ENCODE measurements at regions not wholly inside any gene's neighbourhood (a gene's known extent, or its start where the extent isn't known, plus 50 kb on each side); places are given as distances from the start of the nearest gene placed in this dataset.
A peak's percentile ranks its signal among the peaks of the same experiment; 100 is the strongest.

DNA sequence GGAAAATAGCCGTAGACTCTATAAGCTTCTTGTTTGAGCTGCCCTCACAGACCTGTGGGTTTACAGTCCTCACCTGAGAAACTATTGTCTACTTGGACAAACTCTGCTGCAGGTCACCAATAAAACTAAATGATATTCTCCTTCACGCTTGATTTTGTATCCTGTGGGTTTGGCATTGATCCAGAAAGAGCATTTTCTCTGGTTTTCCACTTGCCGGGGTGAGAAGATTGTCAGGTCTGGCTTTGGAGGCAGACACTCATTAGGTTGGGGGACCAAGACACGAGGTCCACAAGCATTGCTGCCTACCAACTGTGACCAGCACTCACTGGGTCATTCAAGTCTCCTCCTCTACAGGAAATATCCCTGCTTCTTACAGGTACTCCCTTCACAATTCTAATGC, 68.5 kb downstream of the CDC14C start:
- TF ChIP-seq, protein P1, sequence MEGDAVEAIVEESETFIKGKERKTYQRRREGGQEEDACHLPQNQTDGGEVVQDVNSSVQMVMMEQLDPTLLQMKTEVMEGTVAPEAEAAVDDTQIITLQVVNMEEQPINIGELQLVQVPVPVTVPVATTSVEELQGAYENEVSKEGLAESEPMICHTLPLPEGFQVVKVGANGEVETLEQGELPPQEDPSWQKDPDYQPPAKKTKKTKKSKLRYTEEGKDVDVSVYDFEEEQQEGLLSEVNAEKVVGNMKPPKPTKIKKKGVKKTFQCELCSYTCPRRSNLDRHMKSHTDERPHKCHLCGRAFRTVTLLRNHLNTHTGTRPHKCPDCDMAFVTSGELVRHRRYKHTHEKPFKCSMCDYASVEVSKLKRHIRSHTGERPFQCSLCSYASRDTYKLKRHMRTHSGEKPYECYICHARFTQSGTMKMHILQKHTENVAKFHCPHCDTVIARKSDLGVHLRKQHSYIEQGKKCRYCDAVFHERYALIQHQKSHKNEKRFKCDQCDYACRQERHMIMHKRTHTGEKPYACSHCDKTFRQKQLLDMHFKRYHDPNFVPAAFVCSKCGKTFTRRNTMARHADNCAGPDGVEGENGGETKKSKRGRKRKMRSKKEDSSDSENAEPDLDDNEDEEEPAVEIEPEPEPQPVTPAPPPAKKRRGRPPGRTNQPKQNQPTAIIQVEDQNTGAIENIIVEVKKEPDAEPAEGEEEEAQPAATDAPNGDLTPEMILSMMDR (IDR thresholded peaks at IDR 0.05; ENCODE audit: insufficient read depth, low read depth, low read length, missing control alignments) = no peak
- no peak for DNase-seq (ENCODE audit: low read depth)
- no peak overlapping the region for H3K4me3 ChIP-seq (ENCODE audit: low read depth, low read length)

DNA sequence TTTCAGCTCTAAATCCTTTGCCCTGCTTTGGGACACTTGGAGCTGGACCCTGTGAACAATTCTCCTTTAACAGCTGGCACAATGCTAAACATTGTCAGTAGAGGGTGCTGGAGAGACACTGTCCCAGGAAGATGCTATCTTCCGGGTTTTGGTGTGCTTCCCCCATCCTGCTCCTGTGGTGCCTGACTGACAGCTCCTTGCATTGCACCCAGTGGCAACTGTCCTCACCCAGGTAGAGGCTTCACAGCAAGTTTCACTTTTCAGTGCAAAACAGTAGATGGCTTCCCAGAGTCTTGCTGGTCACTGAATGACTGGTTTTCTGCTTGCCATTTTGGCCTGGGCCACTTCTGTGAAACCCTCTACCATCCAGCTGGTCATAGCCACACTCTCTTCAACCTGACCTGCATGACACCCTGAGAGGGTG, 77.3 kb downstream of the CDC14C start:
- DNase-seq (ENCODE audit: low read depth) = peak; percentile 71
- no peak overlapping the region for H3K4me3 ChIP-seq (ENCODE audit: low read depth, low read length)
- TF ChIP-seq, protein P1 (IDR thresholded peaks at IDR 0.05; ENCODE audit: insufficient read depth, low read depth, low read length, missing control alignments) = peak; percentile 76

DNA sequence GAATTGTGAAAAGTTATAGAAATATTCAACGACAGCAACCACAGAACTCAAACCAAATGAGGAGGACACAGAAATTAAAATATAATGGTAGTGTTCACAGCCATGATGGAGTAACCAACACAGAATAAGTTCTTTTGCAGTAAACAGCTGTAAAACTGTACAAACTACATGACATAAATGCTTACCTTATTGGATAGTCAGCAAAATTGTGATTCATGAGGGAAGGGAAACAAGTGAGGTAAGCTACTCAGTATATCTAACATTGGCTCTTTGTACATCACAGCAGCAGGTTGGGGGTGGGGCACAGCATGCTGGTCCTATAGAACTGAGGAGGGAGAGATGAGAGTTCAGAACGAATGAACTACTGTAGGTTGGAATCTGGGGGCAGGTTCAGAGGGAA, 86.4 kb downstream of the CDC14C start:
- no peak for DNase-seq (ENCODE audit: low read depth)
- H3K4me3 ChIP-seq (ENCODE audit: low read depth, low read length) = no peak overlapping the region
- TF ChIP-seq, protein P1 (IDR thresholded peaks at IDR 0.05; ENCODE audit: insufficient read depth, low read depth, low read length, missing control alignments) = no peak

DNA sequence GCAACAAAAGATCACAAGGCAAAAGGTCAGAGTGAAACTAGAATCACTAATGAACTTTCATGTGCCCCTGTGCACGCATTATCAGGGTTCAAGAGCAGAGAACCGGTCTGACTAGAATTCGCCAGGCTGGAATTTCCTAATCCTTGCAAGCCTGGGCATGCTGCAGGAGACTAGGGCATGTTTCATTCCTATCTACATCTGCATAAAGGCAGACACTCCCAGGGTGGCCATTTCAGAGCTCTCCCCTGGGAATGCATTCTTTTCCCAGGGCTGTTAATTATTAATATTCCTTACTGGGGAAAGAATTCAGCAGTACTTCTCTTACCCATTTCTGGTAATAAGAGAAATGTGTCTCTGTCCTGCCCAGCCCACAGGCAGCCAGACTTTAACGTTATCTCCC, 90.5 kb downstream of the CDC14C start:
- TF ChIP-seq, protein P1 (IDR thresholded peaks at IDR 0.05; ENCODE audit: insufficient read depth, low read depth, low read length, missing control alignments) = no peak
- DNase-seq (ENCODE audit: low read depth) = no peak
- H3K4me3 ChIP-seq (ENCODE audit: low read depth, low read length) = no peak overlapping the region

DNA sequence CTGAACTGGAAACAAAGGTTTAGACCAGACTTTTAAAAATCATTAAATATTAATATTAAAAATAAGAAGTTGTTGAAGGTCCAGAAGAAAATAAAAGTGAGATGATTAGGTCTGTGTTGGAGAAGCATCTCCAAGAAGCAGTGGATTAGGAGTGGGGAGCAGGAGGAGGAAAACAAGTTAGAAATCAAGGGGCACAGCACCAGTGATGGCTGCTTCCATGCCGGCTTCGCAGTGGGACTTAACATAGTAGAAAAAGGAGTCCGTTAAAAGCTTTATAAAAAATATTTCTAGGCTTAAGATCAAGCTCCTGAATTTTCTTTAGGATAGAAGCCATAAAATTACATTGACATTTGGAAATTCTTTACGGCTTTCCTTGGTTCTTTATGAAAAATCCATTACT, 95.8 kb downstream of the CDC14C start:
- TF ChIP-seq, protein P1 (IDR thresholded peaks at IDR 0.05; ENCODE audit: insufficient read depth, low read depth, low read length, missing control alignments) = no peak
- no peak for DNase-seq (ENCODE audit: low read depth)
- H3K4me3 ChIP-seq (ENCODE audit: low read depth, low read length) = no peak overlapping the region

DNA sequence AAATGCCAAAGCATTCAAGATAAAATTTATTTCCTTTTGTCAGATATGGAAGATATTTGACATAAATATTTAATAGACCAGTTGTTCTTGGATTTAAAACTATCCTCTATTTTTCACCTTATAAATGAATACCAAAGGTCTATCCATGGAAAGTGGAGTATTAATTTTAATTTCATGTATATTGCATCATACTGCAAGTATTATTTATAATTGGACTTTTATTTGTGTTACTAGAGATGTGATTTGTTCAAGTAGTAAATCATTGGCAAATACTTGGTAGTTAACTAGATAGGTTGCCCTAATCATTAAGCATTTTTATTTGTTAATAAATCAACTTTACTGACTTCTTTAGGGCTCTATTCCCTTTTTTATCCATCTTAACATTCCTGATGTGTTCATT, 98.1 kb downstream of the CDC14C start:
- TF ChIP-seq, protein P1 (IDR thresholded peaks at IDR 0.05; ENCODE audit: insufficient read depth, low read depth, low read length, missing control alignments) = no peak
- DNase-seq (ENCODE audit: low read depth) = no peak

More for the DNA sequence above, 98.1 kb downstream of the CDC14C start:
- H3K4me3 ChIP-seq (ENCODE audit: low read depth, low read length) = no peak overlapping the region

Measured in GM12865 (cell line).